ENCODE measurements at regions not wholly inside any gene's neighbourhood (a gene's known extent, or its start where the extent isn't known, plus 50 kb on each side); places are given as distances from the start of the nearest gene placed in this dataset.

DNA sequence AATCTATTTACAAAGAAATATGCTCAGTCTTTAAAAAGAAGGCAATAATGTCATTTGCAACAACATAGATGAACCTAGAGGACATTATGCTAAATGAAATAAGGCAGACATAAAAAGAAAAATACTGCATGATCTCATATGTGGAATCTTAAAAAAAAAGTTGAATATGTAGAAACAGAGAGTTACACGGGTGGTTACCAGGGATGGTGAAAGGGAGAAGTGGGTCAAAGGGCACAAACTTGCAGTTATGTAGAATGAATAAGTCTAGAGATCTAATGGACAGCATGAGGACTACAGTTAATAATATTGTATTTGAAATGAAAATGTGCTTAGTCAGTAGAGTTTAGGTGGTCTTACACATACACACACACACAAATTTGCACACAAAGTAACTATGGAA, 88.2 kb upstream of the CCDC71L start:
- TF ChIP-seq, protein P1, sequence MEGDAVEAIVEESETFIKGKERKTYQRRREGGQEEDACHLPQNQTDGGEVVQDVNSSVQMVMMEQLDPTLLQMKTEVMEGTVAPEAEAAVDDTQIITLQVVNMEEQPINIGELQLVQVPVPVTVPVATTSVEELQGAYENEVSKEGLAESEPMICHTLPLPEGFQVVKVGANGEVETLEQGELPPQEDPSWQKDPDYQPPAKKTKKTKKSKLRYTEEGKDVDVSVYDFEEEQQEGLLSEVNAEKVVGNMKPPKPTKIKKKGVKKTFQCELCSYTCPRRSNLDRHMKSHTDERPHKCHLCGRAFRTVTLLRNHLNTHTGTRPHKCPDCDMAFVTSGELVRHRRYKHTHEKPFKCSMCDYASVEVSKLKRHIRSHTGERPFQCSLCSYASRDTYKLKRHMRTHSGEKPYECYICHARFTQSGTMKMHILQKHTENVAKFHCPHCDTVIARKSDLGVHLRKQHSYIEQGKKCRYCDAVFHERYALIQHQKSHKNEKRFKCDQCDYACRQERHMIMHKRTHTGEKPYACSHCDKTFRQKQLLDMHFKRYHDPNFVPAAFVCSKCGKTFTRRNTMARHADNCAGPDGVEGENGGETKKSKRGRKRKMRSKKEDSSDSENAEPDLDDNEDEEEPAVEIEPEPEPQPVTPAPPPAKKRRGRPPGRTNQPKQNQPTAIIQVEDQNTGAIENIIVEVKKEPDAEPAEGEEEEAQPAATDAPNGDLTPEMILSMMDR (IDR thresholded peaks at IDR 0.05; ENCODE audit: poor library complexity): no peak
- TF ChIP-seq EZH2phosphoT487 (IDR thresholded peaks at IDR 0.05; ENCODE audit: low read depth, severe bottlenecking, unreplicated experiment) (no peak), EZH2 (IDR thresholded peaks at IDR 0.05; ENCODE audit: borderline replicate concordance) (no peak)
